ENCODE measurements at regions not wholly inside any gene's neighbourhood (a gene's known extent, or its start where the extent isn't known, plus 50 kb on each side); places are given as distances from the start of the nearest gene placed in this dataset.
"Not testable (repeated sequence)": the region's sequence is repeated elsewhere in the genome, so short reads cannot be mapped to it uniquely, and the experiment has no call there.

DNA sequence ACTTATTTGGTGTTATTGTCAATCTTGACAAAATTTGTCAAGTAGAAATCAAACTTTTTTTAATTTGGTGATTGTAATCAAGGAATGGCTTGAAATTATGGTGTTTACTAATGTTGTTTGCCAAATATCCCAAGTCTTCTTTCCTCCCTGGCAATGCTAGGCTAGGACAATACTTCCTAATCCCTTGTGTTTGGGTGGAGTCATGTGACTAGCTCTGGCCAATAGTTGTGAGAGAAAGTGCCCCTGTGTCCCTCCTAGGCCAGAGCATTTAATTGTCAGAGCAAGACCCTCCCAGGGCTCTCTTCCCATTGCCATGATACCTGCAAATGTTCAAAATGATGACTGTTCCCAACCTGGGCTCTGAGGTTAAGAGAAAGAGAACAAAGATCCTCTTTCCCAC, 132.7 kb downstream of the ANXA2 start:
- Histone ChIP-seq H3K27ac (no peak overlapping the region), H3K4me3 (no peak overlapping the region)
- DNase-seq (ENCODE audit: low spot score), result no peak
- TF ChIP-seq, protein P1, sequence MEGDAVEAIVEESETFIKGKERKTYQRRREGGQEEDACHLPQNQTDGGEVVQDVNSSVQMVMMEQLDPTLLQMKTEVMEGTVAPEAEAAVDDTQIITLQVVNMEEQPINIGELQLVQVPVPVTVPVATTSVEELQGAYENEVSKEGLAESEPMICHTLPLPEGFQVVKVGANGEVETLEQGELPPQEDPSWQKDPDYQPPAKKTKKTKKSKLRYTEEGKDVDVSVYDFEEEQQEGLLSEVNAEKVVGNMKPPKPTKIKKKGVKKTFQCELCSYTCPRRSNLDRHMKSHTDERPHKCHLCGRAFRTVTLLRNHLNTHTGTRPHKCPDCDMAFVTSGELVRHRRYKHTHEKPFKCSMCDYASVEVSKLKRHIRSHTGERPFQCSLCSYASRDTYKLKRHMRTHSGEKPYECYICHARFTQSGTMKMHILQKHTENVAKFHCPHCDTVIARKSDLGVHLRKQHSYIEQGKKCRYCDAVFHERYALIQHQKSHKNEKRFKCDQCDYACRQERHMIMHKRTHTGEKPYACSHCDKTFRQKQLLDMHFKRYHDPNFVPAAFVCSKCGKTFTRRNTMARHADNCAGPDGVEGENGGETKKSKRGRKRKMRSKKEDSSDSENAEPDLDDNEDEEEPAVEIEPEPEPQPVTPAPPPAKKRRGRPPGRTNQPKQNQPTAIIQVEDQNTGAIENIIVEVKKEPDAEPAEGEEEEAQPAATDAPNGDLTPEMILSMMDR (IDR thresholded peaks at IDR 0.05), result no peak

DNA sequence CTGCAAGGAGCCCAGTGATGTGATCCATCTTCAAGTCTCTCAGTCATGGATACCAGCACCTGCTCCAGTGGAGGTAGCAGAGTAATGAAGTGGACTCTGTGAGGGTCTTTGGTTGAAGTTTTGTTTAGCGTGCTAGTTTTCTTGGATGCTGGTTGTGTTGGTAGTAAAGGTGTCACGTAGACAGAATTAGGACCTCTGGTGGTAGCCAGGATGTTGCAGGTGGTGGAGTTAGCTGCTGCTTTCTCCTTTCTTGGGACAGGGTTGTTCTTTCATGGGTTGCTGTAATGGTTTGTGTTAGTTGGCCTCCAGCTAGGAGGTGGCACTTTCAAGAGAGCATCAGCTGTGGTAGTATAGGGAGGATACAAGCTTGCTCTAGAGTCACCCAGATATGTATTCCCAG, 125.2 kb downstream of the ANXA2 start:
- no peak overlapping the region for H3K27ac ChIP-seq
- no peak overlapping the region for H3K4me3 ChIP-seq

DNA sequence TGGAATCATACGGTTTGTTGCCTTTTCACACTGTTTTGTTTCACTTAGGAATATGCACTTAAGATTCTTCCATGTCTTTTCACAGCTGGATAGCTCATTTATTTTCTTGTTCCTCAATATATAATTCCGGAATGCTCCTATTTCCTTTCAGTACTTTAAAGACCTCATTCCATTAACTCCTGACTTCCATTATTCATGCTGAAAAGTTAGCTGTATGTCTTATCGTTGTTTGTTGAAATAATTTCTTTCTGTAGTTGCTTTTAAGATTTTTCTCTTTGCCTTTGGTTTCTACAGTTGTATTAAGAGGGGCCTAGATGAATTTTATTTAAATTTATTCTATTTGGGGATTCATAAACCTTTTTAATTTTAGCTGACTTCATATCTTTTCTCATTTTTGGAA, 122.2 kb downstream of the ANXA2 start:
- no peak for DNase-seq (ENCODE audit: low spot score)
- Histone ChIP-seq H3K27ac (no peak overlapping the region), H3K4me3 (no peak overlapping the region)
- TF ChIP-seq, protein P1 (IDR thresholded peaks at IDR 0.05), result no peak

More for the DNA sequence above, 125.2 kb downstream of the ANXA2 start:
- DNase-seq (ENCODE audit: low spot score), result no peak
- TF ChIP-seq, protein P1 (IDR thresholded peaks at IDR 0.05), result no peak

DNA sequence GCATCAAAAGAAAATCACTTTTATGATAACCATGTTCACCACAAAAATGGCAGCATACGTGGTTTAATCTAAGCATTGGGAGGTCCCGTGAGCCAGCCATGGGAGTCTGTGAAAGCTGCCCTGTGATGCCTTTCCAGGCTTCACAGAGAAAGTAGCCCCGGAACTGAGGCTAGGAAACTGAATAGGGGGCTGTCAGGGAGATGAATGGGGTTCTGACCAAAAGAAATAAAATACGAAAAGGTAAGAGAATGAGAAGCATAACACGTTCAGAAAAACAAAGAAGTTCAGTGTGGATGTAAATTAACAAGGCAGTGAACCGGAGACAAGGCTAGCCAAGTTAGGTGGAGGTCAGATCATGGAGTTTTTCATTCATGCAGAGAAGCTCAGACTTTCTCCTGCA, 118.9 kb downstream of the ANXA2 start:
- Histone ChIP-seq H3K4me3 (no peak overlapping the region), H3K27ac (no peak overlapping the region)
- DNase-seq (ENCODE audit: low spot score), result no peak
- TF ChIP-seq, protein P1 (IDR thresholded peaks at IDR 0.05), result no peak

DNA sequence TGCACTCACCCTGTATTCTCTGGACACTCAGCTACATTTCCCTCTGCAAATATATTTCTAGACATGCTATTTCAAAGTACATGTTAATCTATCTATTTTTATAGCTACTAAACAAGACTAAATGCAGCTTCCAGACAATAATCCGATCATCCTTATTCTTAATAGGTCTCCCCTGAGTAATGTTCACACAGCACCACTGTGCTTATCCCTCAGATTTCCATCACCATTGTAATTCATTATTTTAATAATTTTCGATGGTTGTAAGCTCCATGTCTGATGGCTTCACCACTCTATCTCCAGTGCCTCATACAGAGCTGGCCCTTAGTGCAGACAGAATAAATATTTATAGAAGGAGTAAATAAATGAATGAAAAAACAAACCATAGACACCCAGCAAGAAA, 117.5 kb downstream of the ANXA2 start:
- DNase-seq (ENCODE audit: low spot score), result no peak
- TF ChIP-seq, protein P1 (IDR thresholded peaks at IDR 0.05), result no peak
- H3K27ac ChIP-seq, result no peak overlapping the region
- H3K4me3 ChIP-seq, result no peak overlapping the region

DNA sequence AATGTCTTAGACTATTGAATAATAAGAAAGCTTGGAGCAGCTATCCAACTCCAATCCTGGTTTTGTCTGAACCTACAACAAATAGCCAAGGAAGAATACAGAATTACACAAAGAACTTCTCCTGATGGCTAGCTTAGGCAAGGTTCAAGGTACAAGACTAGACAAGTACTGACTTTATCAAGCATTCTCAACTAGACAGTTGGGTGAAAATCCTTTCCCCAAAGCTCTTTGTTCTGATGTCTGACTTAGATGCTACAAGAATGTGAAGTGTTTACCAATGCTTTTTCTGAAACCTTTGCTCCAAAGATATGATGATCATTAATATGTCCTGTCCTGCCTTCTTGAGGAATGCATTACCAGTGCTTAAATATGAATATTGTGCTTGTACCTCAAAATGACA, 113.8 kb downstream of the ANXA2 start:
- no peak for DNase-seq (ENCODE audit: low spot score)
- no peak overlapping the region for H3K27ac ChIP-seq
- TF ChIP-seq, protein P1 (IDR thresholded peaks at IDR 0.05), result no peak
- H3K4me3 ChIP-seq, result no peak overlapping the region

DNA sequence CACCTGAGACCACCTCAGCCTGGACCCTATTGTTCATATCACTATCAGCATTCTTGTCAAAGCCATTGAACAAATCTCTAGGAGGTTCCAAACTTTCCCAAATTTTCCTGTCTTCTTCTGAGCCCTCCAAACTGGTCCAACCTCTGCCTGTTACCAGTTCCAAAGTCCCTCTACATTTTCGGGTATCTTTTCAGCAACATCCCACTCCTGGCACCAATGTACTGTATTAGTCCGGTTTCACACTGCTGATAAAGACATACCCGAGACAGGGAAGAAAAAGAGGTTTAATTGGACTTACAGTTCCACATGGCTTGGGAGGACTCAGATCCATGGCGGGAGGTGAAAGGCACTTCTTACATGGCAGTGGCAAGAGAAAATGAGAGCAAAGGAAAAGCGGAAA, 101.9 kb downstream of the ANXA2 start:
- H3K4me3 ChIP-seq; H3K27ac ChIP-seq; DNase-seq (ENCODE audit: low spot score): not testable (repeated sequence)

DNA sequence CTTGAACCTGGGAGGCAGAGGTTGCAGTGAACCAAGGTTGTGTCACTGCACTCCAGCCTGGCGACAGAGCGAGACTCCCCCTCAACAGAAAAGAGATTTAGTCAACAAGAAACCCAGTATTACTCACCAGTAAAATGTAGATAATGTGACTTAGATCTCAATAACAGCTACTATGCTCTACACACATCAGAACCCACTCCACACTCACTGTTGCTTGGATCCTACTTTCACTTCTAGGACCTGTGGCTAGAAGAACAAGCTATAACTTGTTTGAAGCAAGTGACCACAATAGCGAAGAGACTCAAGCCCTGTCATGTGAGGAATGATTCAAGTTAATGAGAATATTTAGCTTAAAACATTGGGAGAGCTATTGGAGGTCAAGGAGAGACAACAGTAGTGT, 100.7 kb downstream of the ANXA2 start:
- Histone ChIP-seq H3K4me3 (no peak overlapping the region), H3K27ac (no peak overlapping the region)
- DNase-seq (ENCODE audit: low spot score), result no peak
- TF ChIP-seq, protein P1 (IDR thresholded peaks at IDR 0.05), result no peak
